HG02885 (cell line): ENCODE measurements at regions not wholly inside any gene's neighbourhood (a gene's known extent, or its start where the extent isn't known, plus 50 kb on each side); places are given as distances from the start of the nearest gene placed in this dataset.
"Not testable (repeated sequence)": the region's sequence is repeated elsewhere in the genome, so short reads cannot be mapped to it uniquely, and the experiment has no call there.

Experiments used
- ATAC-seq: cut with Tn5 transposase; IDR thresholded peaks from one replicate; pipeline ENCODE4 v1.9.1; 2021; ENCODE audit warnings: mild to moderate bottlenecking; ENCODE audit not compliant: unreplicated experiment, poor library complexity

GRCh38 chr7:149572920-149573319 is 75.3 kb upstream of the ZNF746 start:
- ATAC-seq = not testable (repeated sequence)

GRCh38 chr7:149570784-149571183 is 73.2 kb upstream of the ZNF746 start:
- ATAC-seq = no peak

GRCh38 chr7:149569726-149570422 is 72.3 kb upstream of the ZNF746 start:
- ATAC-seq = no peak

- ATAC-seq = no peak
Measured at GRCh38 chr7:149569025-149569725, 71.6 kb upstream of the ZNF746 start.

- no peak for ATAC-seq
Measured at GRCh38 chr7:149568218-149568617, 70.6 kb upstream of the ZNF746 start.

- no peak for ATAC-seq
Measured at GRCh38 chr7:149566103-149566502, 68.5 kb upstream of the ZNF746 start.

- no peak for ATAC-seq
Measured at GRCh38 chr7:149565096-149565382, 67.4 kb upstream of the ZNF746 start.

GRCh38 chr7:149564340-149565095 is 66.9 kb upstream of the ZNF746 start:
- no peak for ATAC-seq

- ATAC-seq = no peak
Measured at GRCh38 chr7:149562602-149563001, 65.0 kb upstream of the ZNF746 start.

GRCh38 chr7:149561072-149561471 is 63.5 kb upstream of the ZNF746 start:
- ATAC-seq = no peak

GRCh38 chr7:149559711-149560110 is 62.1 kb upstream of the ZNF746 start:
- no peak for ATAC-seq

GRCh38 chr7:149558149-149558861 is 60.7 kb upstream of the ZNF746 start:
- ATAC-seq = no peak

- not testable (repeated sequence) for ATAC-seq
Measured at GRCh38 chr7:149556525-149556924, 58.9 kb upstream of the ZNF746 start.

- ATAC-seq = not testable (repeated sequence)
Measured at GRCh38 chr7:149554821-149555220, 57.2 kb upstream of the ZNF746 start.

GRCh38 chr7:149553991-149554390 is 56.4 kb upstream of the ZNF746 start:
- not testable (repeated sequence) for ATAC-seq

GRCh38 chr7:149552799-149553198 is 55.2 kb upstream of the ZNF746 start:
- no peak for ATAC-seq
